Endodermal cell (in vitro differentiated cells): ENCODE measurements at regions not wholly inside any gene's neighbourhood (a gene's known extent, or its start where the extent isn't known, plus 50 kb on each side); places are given as distances from the start of the nearest gene placed in this dataset.
A peak's percentile ranks its signal among the peaks of the same experiment; 100 is the strongest.

ENCODE experiments used
- DNase-seq: peaks from one replicate; pipeline ENCODE4 v3.0.0-alpha.2; 2017
- H3K27ac ChIP-seq: 2 replicates; pipeline ENCODE4 v1.5.1; 2013; ENCODE audit warnings: mild to moderate bottlenecking, low read depth, low read length, moderate library complexity
- H3K27me3 ChIP-seq: 2 replicates; pipeline ENCODE4 v1.6.1; 2013; ENCODE audit warnings: mild to moderate bottlenecking, low read length, moderate library complexity; ENCODE audit not compliant: insufficient read depth, control insufficient read depth, poor library complexity, severe bottlenecking
- H3K36me3 ChIP-seq: 2 replicates; pipeline ENCODE4 v1.7.0; 2013; ENCODE audit warnings: mild to moderate bottlenecking, low read length, moderate library complexity; ENCODE audit not compliant: control insufficient read depth, insufficient read depth
- H3K4me1 ChIP-seq: one replicate; pipeline ENCODE4 v1.7.0; 2013; ENCODE audit warnings: low read length; ENCODE audit not compliant: control insufficient read depth, insufficient read depth
- H3K4me3 ChIP-seq: 2 replicates; pipeline ENCODE4 v1.5.1; 2013; ENCODE audit warnings: mild to moderate bottlenecking, low read length, moderate library complexity
- H3K9ac ChIP-seq: 2 replicates; pipeline ENCODE4 v1.6.1; 2013; ENCODE audit warnings: mild to moderate bottlenecking, low read length, moderate library complexity; ENCODE audit not compliant: poor library complexity, severe bottlenecking; ENCODE audit errors: extremely low read depth
- H3K9me3 ChIP-seq: 2 replicates; pipeline ENCODE4 v1.6.1; 2013; ENCODE audit warnings: mild to moderate bottlenecking, low read length, moderate library complexity; ENCODE audit not compliant: control insufficient read depth
- H3K27ac Mint-ChIP-seq: 2 replicates; pipeline ENCODE4 v1.8.0; 2020; ENCODE audit warnings: mixed read lengths
- H3K27me3 Mint-ChIP-seq: 2 replicates; pipeline ENCODE4 v1.8.0; 2021; ENCODE audit warnings: mild to moderate bottlenecking, mixed read lengths; ENCODE audit not compliant: insufficient read depth
- H3K36me3 Mint-ChIP-seq: 2 replicates; pipeline ENCODE4 v1.8.0; 2020; ENCODE audit warnings: low read depth, mixed read lengths
- H3K4me1 Mint-ChIP-seq: 2 replicates; pipeline ENCODE4 v1.8.0; 2020; ENCODE audit warnings: mixed read lengths
- H3K4me3 Mint-ChIP-seq: 2 replicates; pipeline ENCODE4 v1.8.0; 2020; ENCODE audit warnings: mild to moderate bottlenecking, moderate library complexity, mixed read lengths
- H3K9me3 Mint-ChIP-seq: 2 replicates; pipeline ENCODE4 v1.8.0; 2020; ENCODE audit warnings: mild to moderate bottlenecking, mixed read lengths
- WGBS, 2 experiments: methylation state at CpG; one replicate each; pipeline versions ENCODE4 v1.1.5 to v1.1.7; 2013; ENCODE audit warnings: missing lambda C conversion rate in 2 of 2, mixed read lengths in 1 of 2; ENCODE audit not compliant: insufficient coverage in 1 of 2, insufficient read length in 1 of 2; 5-methylcytosine and 5-hydroxymethylcytosine counted together
- TF ChIP-seq, protein P1 (sequence below): fragments of 200-600 bp; sonication (generic); conservative IDR thresholded peaks from 2 replicates; pipeline ENCODE4 v1.5.0; 2021; ENCODE audit warnings: antibody characterized with exemption, mild to moderate bottlenecking

GRCh38 chr20:24723647-24724352 is 225.3 kb upstream of the CST7 start:
- WGBS, 2 experiments, result 92 to 96% methylated on average over 13 of the region's 13 CpGs
- H3K27me3 ChIP-seq, result no peaks in the 10 kb centered on the region
- DNase-seq, result peak; percentile 18
- peaks cover 2% of the 10 kb centered on the region for H3K4me1 ChIP-seq
- Mint-ChIP-seq H3K27ac (no peak overlapping the region), H3K36me3 (no peaks in the 10 kb centered on the region), H3K9me3 (no peaks in the 10 kb centered on the region), H3K4me1 (peaks cover 13% of the 10 kb centered on the region), H3K27me3 (peaks cover 12% of the 10 kb centered on the region), H3K4me3 (no peak overlapping the region)
- no peaks in the 10 kb centered on the region for H3K36me3 ChIP-seq
- no peak overlapping the region for H3K9ac ChIP-seq
- H3K27ac ChIP-seq, result no peak overlapping the region
- H3K4me3 ChIP-seq, result no peak overlapping the region
- TF ChIP-seq, protein P1, sequence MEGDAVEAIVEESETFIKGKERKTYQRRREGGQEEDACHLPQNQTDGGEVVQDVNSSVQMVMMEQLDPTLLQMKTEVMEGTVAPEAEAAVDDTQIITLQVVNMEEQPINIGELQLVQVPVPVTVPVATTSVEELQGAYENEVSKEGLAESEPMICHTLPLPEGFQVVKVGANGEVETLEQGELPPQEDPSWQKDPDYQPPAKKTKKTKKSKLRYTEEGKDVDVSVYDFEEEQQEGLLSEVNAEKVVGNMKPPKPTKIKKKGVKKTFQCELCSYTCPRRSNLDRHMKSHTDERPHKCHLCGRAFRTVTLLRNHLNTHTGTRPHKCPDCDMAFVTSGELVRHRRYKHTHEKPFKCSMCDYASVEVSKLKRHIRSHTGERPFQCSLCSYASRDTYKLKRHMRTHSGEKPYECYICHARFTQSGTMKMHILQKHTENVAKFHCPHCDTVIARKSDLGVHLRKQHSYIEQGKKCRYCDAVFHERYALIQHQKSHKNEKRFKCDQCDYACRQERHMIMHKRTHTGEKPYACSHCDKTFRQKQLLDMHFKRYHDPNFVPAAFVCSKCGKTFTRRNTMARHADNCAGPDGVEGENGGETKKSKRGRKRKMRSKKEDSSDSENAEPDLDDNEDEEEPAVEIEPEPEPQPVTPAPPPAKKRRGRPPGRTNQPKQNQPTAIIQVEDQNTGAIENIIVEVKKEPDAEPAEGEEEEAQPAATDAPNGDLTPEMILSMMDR, result no peak
- H3K9me3 ChIP-seq, result no peaks in the 10 kb centered on the region

GRCh38 chr20:24724982-24725533 is 224.0 kb upstream of the CST7 start:
- WGBS, 2 experiments, result 82 to 90% methylated on average over 2 to 5 of the region's 5 CpGs
- no peak for DNase-seq
- Histone ChIP-seq H3K9me3 (no peaks in the 10 kb centered on the region), H3K27ac (no peak overlapping the region), H3K36me3 (no peaks in the 10 kb centered on the region), H3K27me3 (no peaks in the 10 kb centered on the region), H3K4me1 (peaks cover 6% of the 10 kb centered on the region), H3K4me3 (no peak overlapping the region), H3K9ac (no peak overlapping the region)
- Mint-ChIP-seq H3K27me3 (peaks cover 12% of the 10 kb centered on the region), H3K4me1 (peaks cover 13% of the 10 kb centered on the region), H3K27ac (no peak overlapping the region), H3K36me3 (no peaks in the 10 kb centered on the region), H3K9me3 (no peaks in the 10 kb centered on the region), H3K4me3 (no peak overlapping the region)
- TF ChIP-seq, protein P1, result no peak

- 81% methylated on average over 1 of the region's 1 CpG; no CpG with 5 or more reads in 1 of the 2 experiments for WGBS, 2 experiments
- H3K4me1 Mint-ChIP-seq, result peaks cover 13% of the 10 kb centered on the region
- TF ChIP-seq, protein P1, result no peak
Observed at GRCh38 chr20:24727795-24728194, 221.3 kb upstream of the CST7 start.

More at GRCh38 chr20:24727795-24728194, 221.3 kb upstream of the CST7 start:
- H3K27me3 ChIP-seq, result no peaks in the 10 kb centered on the region
- H3K4me1 ChIP-seq, result peaks cover 4% of the 10 kb centered on the region
- no peak overlapping the region for H3K27ac ChIP-seq
- H3K27me3 Mint-ChIP-seq, result peaks cover 12% of the 10 kb centered on the region
- no peaks in the 10 kb centered on the region for H3K9me3 Mint-ChIP-seq
- no peak for DNase-seq
- H3K4me3 Mint-ChIP-seq, result no peak overlapping the region
- H3K9me3 ChIP-seq, result no peaks in the 10 kb centered on the region
- H3K4me3 ChIP-seq, result no peak overlapping the region
- no peak overlapping the region for H3K27ac Mint-ChIP-seq
- no peaks in the 10 kb centered on the region for H3K36me3 Mint-ChIP-seq
- H3K36me3 ChIP-seq, result no peaks in the 10 kb centered on the region
- H3K9ac ChIP-seq, result no peak overlapping the region
